KMS-11 (cell line): ENCODE measurements at regions not wholly inside any gene's neighbourhood (a gene's known extent, or its start where the extent isn't known, plus 50 kb on each side); places are given as distances from the start of the nearest gene placed in this dataset.

Source experiments
- H2AFZ ChIP-seq: fragments of 200-600 bp; sonication (generic); 2 replicates; pipeline ENCODE4 v1.6.1; 2016; ENCODE audit warnings: antibody characterized with exemption, mixed run types, low read depth
- H3K27ac ChIP-seq: fragments of 200-600 bp; sonication (generic); 2 replicates; pipeline ENCODE4 v1.6.1; 2016; ENCODE audit warnings: mild to moderate bottlenecking, mixed run types
- H3K27me3 ChIP-seq: fragments of 200-600 bp; sonication (generic); 2 replicates; pipeline ENCODE4 v1.6.1; 2017; ENCODE audit warnings: mild to moderate bottlenecking, low read depth, mixed run types, moderate library complexity; ENCODE audit not compliant: insufficient read depth
- H3K36me3 ChIP-seq: fragments of 200-600 bp; sonication (generic); 2 replicates; pipeline ENCODE4 v1.6.1; 2017; ENCODE audit warnings: mild to moderate bottlenecking, mixed run types; ENCODE audit not compliant: insufficient read depth
- H3K4me1 ChIP-seq: fragments of 200-600 bp; sonication (generic); 2 replicates; pipeline ENCODE4 v1.6.1; 2016; ENCODE audit warnings: mild to moderate bottlenecking, low read depth, mixed run types; ENCODE audit not compliant: poor library complexity, severe bottlenecking
- H3K4me2 ChIP-seq: fragments of 200-600 bp; sonication (generic); 2 replicates; pipeline ENCODE4 v1.7.0; 2016; ENCODE audit warnings: mild to moderate bottlenecking, mixed run types
- H3K4me3 ChIP-seq: fragments of 200-600 bp; sonication (generic); IDR thresholded peaks from 2 replicates; pipeline ENCODE4 v1.6.1; 2017; ENCODE audit warnings: low read depth, low read length, mixed read lengths; ENCODE audit not compliant: insufficient read depth
- H3K79me2 ChIP-seq: fragments of 200-600 bp; sonication (generic); 2 replicates; pipeline ENCODE4 v1.6.1; 2016; ENCODE audit warnings: low read depth, mixed run types; ENCODE audit not compliant: insufficient read depth
- H3K9ac ChIP-seq: fragments of 200-600 bp; sonication (generic); 2 replicates; pipeline ENCODE4 v1.6.1; 2016; ENCODE audit warnings: mild to moderate bottlenecking, mixed run types
- H4K20me1 ChIP-seq: fragments of 200-600 bp; sonication (generic); 2 replicates; pipeline ENCODE4 v1.6.1; 2016; ENCODE audit warnings: mild to moderate bottlenecking, mixed run types; ENCODE audit not compliant: insufficient read depth
- CTCF ChIP-seq: fragments of 200-600 bp; sonication (generic); conservative IDR thresholded peaks from 2 replicates; pipeline ENCODE4 v1.6.1; 2017; ENCODE audit warnings: low read depth, mild to moderate bottlenecking, antibody characterized with exemption, low read length, moderate library complexity, mixed read lengths

- Histone ChIP-seq H4K20me1 (no peaks in the 10 kb centered on the region), H3K4me1 (no peaks in the 10 kb centered on the region), H3K79me2 (no peaks in the 10 kb centered on the region), H2AFZ (no peak overlapping the region), H3K36me3 (no peaks in the 10 kb centered on the region), H3K9ac (no peak overlapping the region), H3K27me3 (no peaks in the 10 kb centered on the region), H3K4me3 (no peak overlapping the region), H3K27ac (no peak overlapping the region), H3K4me2 (no peak overlapping the region)
- TF ChIP-seq CTCF, result no peak
Observed at GRCh38 chr18:1464444-1465217, 560.0 kb downstream of the ADCYAP1 start.

- no peaks in the 10 kb centered on the region for H3K79me2 ChIP-seq
- H3K4me2 ChIP-seq, result no peak overlapping the region
- no peaks in the 10 kb centered on the region for H4K20me1 ChIP-seq
- H3K27ac ChIP-seq, result no peak overlapping the region
- no peaks in the 10 kb centered on the region for H3K27me3 ChIP-seq
- no peaks in the 10 kb centered on the region for H3K36me3 ChIP-seq
- no peak overlapping the region for H2AFZ ChIP-seq
- no peak overlapping the region for H3K9ac ChIP-seq
- no peak for TF ChIP-seq CTCF
- no peaks in the 10 kb centered on the region for H3K4me1 ChIP-seq
- H3K4me3 ChIP-seq, result no peak overlapping the region
Observed at GRCh38 chr18:1466035-1466434, 561.4 kb downstream of the ADCYAP1 start.

- H3K27ac ChIP-seq, result no peak overlapping the region
- H3K27me3 ChIP-seq, result no peaks in the 10 kb centered on the region
- no peak overlapping the region for H3K9ac ChIP-seq
- no peak overlapping the region for H3K4me3 ChIP-seq
- H3K79me2 ChIP-seq, result no peaks in the 10 kb centered on the region
- H4K20me1 ChIP-seq, result no peaks in the 10 kb centered on the region
- TF ChIP-seq CTCF, result no peak
- no peak overlapping the region for H2AFZ ChIP-seq
- H3K4me2 ChIP-seq, result no peak overlapping the region
- H3K4me1 ChIP-seq, result no peaks in the 10 kb centered on the region
- H3K36me3 ChIP-seq, result no peaks in the 10 kb centered on the region
Observed at GRCh38 chr18:1467461-1467964, 562.8 kb downstream of the ADCYAP1 start.

GRCh38 chr18:1468550-1468949 is 563.9 kb downstream of the ADCYAP1 start:
- Histone ChIP-seq H4K20me1 (no peaks in the 10 kb centered on the region), H2AFZ (no peak overlapping the region), H3K36me3 (no peaks in the 10 kb centered on the region), H3K4me1 (no peaks in the 10 kb centered on the region), H3K27ac (no peak overlapping the region), H3K27me3 (no peaks in the 10 kb centered on the region), H3K4me3 (no peak overlapping the region), H3K79me2 (no peaks in the 10 kb centered on the region), H3K9ac (no peak overlapping the region), H3K4me2 (no peak overlapping the region)
- no peak for TF ChIP-seq CTCF
